ENCODE measurements at regions not wholly inside any gene's neighbourhood (a gene's known extent, or its start where the extent isn't known, plus 50 kb on each side); places are given as distances from the start of the nearest gene placed in this dataset.
"Not testable (repeated sequence)": the region's sequence is repeated elsewhere in the genome, so short reads cannot be mapped to it uniquely, and the experiment has no call there.

- no peak for DNase-seq (ENCODE audit: low read depth in 3 of 3, low spot score in 2 of 3)
These were observed 109.2 kb downstream of the BASP1 start for GRCh38 chr5:17326600-17327037.

- no peak for DNase-seq (ENCODE audit: low read depth in 3 of 3, low spot score in 2 of 3)
These were observed 109.7 kb downstream of the BASP1 start for GRCh38 chr5:17327048-17327625.

GRCh38 chr5:17329571-17329970, 112.1 kb downstream of the BASP1 start:
- DNase-seq (ENCODE audit: low read depth in 3 of 3, low spot score in 2 of 3): no peak

GRCh38 chr5:17330386-17330785, 113.0 kb downstream of the BASP1 start:
- DNase-seq (ENCODE audit: low read depth in 3 of 3, low spot score in 2 of 3): no peak

- no peak for DNase-seq (ENCODE audit: low read depth in 3 of 3, low spot score in 2 of 3)
These were observed 114.2 kb downstream of the BASP1 start for GRCh38 chr5:17331651-17332050.

- no peak for DNase-seq (ENCODE audit: low read depth in 3 of 3, low spot score in 2 of 3)
These were observed 116.3 kb downstream of the BASP1 start for GRCh38 chr5:17333755-17334154.

- no peak for DNase-seq (ENCODE audit: low read depth in 3 of 3, low spot score in 2 of 3)
These were observed 118.6 kb downstream of the BASP1 start for GRCh38 chr5:17336054-17336453.

- DNase-seq (ENCODE audit: low read depth in 3 of 3, low spot score in 2 of 3): not testable (repeated sequence)
These were observed 119.3 kb downstream of the BASP1 start for GRCh38 chr5:17336723-17337122.

- DNase-seq (ENCODE audit: low read depth in 3 of 3, low spot score in 2 of 3): no peak
These were observed 122.4 kb downstream of the BASP1 start for GRCh38 chr5:17339841-17340240.

GRCh38 chr5:17340379-17340778, 122.9 kb downstream of the BASP1 start:
- no peak for DNase-seq (ENCODE audit: low read depth in 3 of 3, low spot score in 2 of 3)

- peak; percentile 23 to 36 (median 30) for DNase-seq (ENCODE audit: low read depth in 3 of 3, low spot score in 2 of 3)
These were observed 123.4 kb downstream of the BASP1 start for GRCh38 chr5:17340819-17341218.

- no peak for DNase-seq (ENCODE audit: low read depth in 3 of 3, low spot score in 2 of 3)
These were observed 126.2 kb downstream of the BASP1 start for GRCh38 chr5:17343675-17344074.

GRCh38 chr5:17346811-17347210, 129.4 kb downstream of the BASP1 start:
- no peak for DNase-seq (ENCODE audit: low read depth in 3 of 3, low spot score in 2 of 3)

GRCh38 chr5:17352223-17352622, 134.8 kb downstream of the BASP1 start:
- no peak for DNase-seq (ENCODE audit: low read depth in 3 of 3, low spot score in 2 of 3)

GRCh38 chr5:17354265-17354664, 136.8 kb downstream of the BASP1 start:
- DNase-seq (ENCODE audit: low read depth in 3 of 3, low spot score in 2 of 3): no peak

- DNase-seq (ENCODE audit: low read depth in 3 of 3, low spot score in 2 of 3): no peak
These were observed 138.3 kb downstream of the BASP1 start for GRCh38 chr5:17355586-17356346.

GRCh38 chr5:17356551-17356950, 139.1 kb downstream of the BASP1 start:
- DNase-seq (ENCODE audit: low read depth in 3 of 3, low spot score in 2 of 3): no peak

- DNase-seq (ENCODE audit: low read depth in 3 of 3, low spot score in 2 of 3): no peak
These were observed 140.1 kb downstream of the BASP1 start for GRCh38 chr5:17357504-17357903.

GRCh38 chr5:17358031-17358430, 140.0 kb upstream of the TAF11L2 start:
- DNase-seq (ENCODE audit: low read depth in 3 of 3, low spot score in 2 of 3): no peak

GRCh38 chr5:17359451-17360011, 138.5 kb upstream of the TAF11L2 start:
- DNase-seq (ENCODE audit: low read depth in 3 of 3, low spot score in 2 of 3): no peak

- no peak for DNase-seq (ENCODE audit: low read depth in 3 of 3, low spot score in 2 of 3)
These were observed 137.2 kb upstream of the TAF11L2 start for GRCh38 chr5:17360879-17361278.

GRCh38 chr5:17361331-17361730, 136.7 kb upstream of the TAF11L2 start:
- DNase-seq (ENCODE audit: low read depth in 3 of 3, low spot score in 2 of 3): no peak

All from right renal cortex interstitium (tissue), 3 donors.